WTC11 (cell line): ENCODE measurements at regions not wholly inside any gene's neighbourhood (a gene's known extent, or its start where the extent isn't known, plus 50 kb on each side); places are given as distances from the start of the nearest gene placed in this dataset.

Source experiments
- ATAC-seq: fragments of 200-7000 bp; cut with Tn5 transposase; 2 replicates; pipeline ENCODE4 v1.10.0; 2021; ENCODE audit warnings: mild to moderate bottlenecking, moderate library complexity
- CTCF ChIA-PET: fragments of 300-600 bp; sonication (Branson Sonifier 250); formaldehyde crosslinking; loops from one replicate; lab custom pipeline; 2021; ENCODE audit warnings: antibody characterized with exemption; lab: Charles Lee
- POLR2A ChIA-PET: fragments of 350-600 bp; sonication (Branson Sonifier 250); formaldehyde crosslinking; loops from one replicate; lab custom pipeline; 2021; ENCODE audit warnings: antibody characterized with exemption; lab: Charles Lee
- DNase-seq: peaks from one replicate; pipeline ENCODE4 v3.0.0; 2021; ENCODE audit warnings: low spot score
- H3K27ac Mint-ChIP-seq: 2 replicates; pipeline ENCODE4 v1.8.0; 2021; ENCODE audit warnings: mixed read lengths
- H3K27me3 Mint-ChIP-seq: 2 replicates; pipeline ENCODE4 v1.8.0; 2021; ENCODE audit warnings: low read depth, mild to moderate bottlenecking, moderate library complexity, mixed read lengths
- H3K36me3 Mint-ChIP-seq: 2 replicates; pipeline ENCODE4 v1.8.0; 2021; ENCODE audit warnings: mixed read lengths
- H3K4me1 Mint-ChIP-seq: 2 replicates; pipeline ENCODE4 v1.8.0; 2022; ENCODE audit warnings: mixed read lengths
- H3K4me3 Mint-ChIP-seq: 2 replicates; pipeline ENCODE4 v1.8.0; 2021; ENCODE audit warnings: mild to moderate bottlenecking, moderate library complexity, mixed read lengths
- H3K9me3 Mint-ChIP-seq: 2 replicates; pipeline ENCODE4 v1.8.0; 2021; ENCODE audit warnings: mixed read lengths
- CBFB ChIP-seq: sonication (generic); formaldehyde crosslinking; IDR thresholded peaks from 2 replicates; pipeline ENCODE4 v1.8.1; 2022; ENCODE audit warnings: mild to moderate bottlenecking, low read depth, missing genetic modification reagents
- CTCF ChIP-seq: fragments of 200-600 bp; IDR thresholded peaks from 2 replicates; pipeline ENCODE4 v1.8.0; 2022; ENCODE audit warnings: antibody characterized with exemption
- E2F4 ChIP-seq: sonication (generic); formaldehyde crosslinking; IDR thresholded peaks from 2 replicates; pipeline ENCODE4 v1.8.1; 2022; ENCODE audit warnings: low read depth, mild to moderate bottlenecking, moderate library complexity, missing genetic modification reagents, borderline replicate concordance
- FOXJ3 ChIP-seq: sonication (generic); formaldehyde crosslinking; IDR thresholded peaks from 2 replicates; pipeline ENCODE4 v1.9.0; 2021; ENCODE audit warnings: missing genetic modification reagents, mild to moderate bottlenecking, borderline replicate concordance
- NR1H2 ChIP-seq: sonication (generic); formaldehyde crosslinking; IDR thresholded peaks from 2 replicates; pipeline ENCODE4 v1.9.0; 2021; ENCODE audit warnings: mild to moderate bottlenecking, moderate library complexity, missing genetic modification reagents
- NR2C2 ChIP-seq: sonication (generic); formaldehyde crosslinking; IDR thresholded peaks from 2 replicates; pipeline ENCODE4 v1.8.0; 2022; ENCODE audit warnings: mild to moderate bottlenecking, missing genetic modification reagents
- PREB ChIP-seq: sonication (generic); formaldehyde crosslinking; IDR thresholded peaks from 2 replicates; pipeline ENCODE4 v1.8.1; 2022; ENCODE audit warnings: mild to moderate bottlenecking, missing genetic modification reagents, moderate library complexity, borderline replicate concordance
- PRRX2 ChIP-seq: fragments of 250-450 bp; sonication (Bioruptor Pico); IDR thresholded peaks from 2 replicates; pipeline ENCODE4 v1.8.0; 2021; ENCODE audit warnings: mild to moderate bottlenecking
- SMAD3 ChIP-seq: sonication (generic); formaldehyde crosslinking; IDR thresholded peaks from 2 replicates; pipeline ENCODE4 v1.8.0; 2022; ENCODE audit warnings: missing genetic modification reagents, mild to moderate bottlenecking, borderline replicate concordance
- SOX15 ChIP-seq: fragments of 250-450 bp; sonication (Bioruptor Pico); IDR thresholded peaks from 2 replicates; pipeline ENCODE4 v1.9.0; 2021; ENCODE audit warnings: mild to moderate bottlenecking
- USF2 ChIP-seq: sonication (generic); formaldehyde crosslinking; IDR thresholded peaks from 2 replicates; pipeline ENCODE4 v1.8.1; 2023; ENCODE audit warnings: mild to moderate bottlenecking, missing genetic modification reagents, moderate library complexity
- ZNF219 ChIP-seq: sonication (generic); formaldehyde crosslinking; IDR thresholded peaks from 2 replicates; pipeline ENCODE4 v1.8.0; 2023; ENCODE audit warnings: missing genetic modification reagents, mild to moderate bottlenecking, borderline replicate concordance
- ZNF317 ChIP-seq: sonication (generic); formaldehyde crosslinking; IDR thresholded peaks from 2 replicates; pipeline ENCODE4 v1.8.1; 2023; ENCODE audit warnings: low read depth, mild to moderate bottlenecking, moderate library complexity, missing genetic modification reagents, borderline replicate concordance
- TF ChIP-seq, protein P1 (sequence below): sonication (generic); formaldehyde crosslinking; conservative IDR thresholded peaks from 2 replicates; pipeline ENCODE4 v1.8.1; 2022; ENCODE audit warnings: mild to moderate bottlenecking, missing genetic modification reagents
- TF ChIP-seq, protein P2 (sequence below): sonication (generic); formaldehyde crosslinking; IDR thresholded peaks from 2 replicates; pipeline ENCODE4 v1.8.0; 2023; ENCODE audit warnings: mild to moderate bottlenecking, missing genetic modification reagents
- TF ChIP-seq, protein P3 (sequence below): sonication (generic); formaldehyde crosslinking; IDR thresholded peaks from 2 replicates; pipeline ENCODE4 v1.8.1; 2023; ENCODE audit warnings: mild to moderate bottlenecking, missing genetic modification reagents
- TF ChIP-seq, protein P4 (sequence below): sonication (generic); formaldehyde crosslinking; IDR thresholded peaks from 2 replicates; pipeline ENCODE4 v1.8.0; 2022; ENCODE audit warnings: mild to moderate bottlenecking, missing genetic modification reagents

DNA sequence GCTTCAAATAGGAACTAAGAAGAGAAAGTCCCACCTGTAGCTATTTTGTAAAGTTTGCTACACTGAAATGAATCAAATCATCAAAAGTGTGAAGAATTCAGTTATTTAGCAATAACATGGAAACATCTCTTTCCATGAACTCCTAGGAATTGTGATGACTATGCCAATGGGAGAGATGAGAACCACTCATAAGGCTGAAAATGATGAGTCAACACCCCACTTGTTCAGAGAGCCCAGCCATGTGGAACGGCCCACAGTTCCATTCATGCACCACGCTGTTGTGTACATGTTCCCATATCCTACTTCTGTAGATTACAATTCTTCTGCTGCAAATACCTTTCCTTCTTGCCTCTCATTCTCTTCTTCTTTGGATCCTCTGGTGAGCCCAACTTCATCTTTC lies 645.5 kb upstream of the ID2 start:
- Mint-ChIP-seq H3K27ac (no peak overlapping the region), H3K4me3 (no peak overlapping the region), H3K36me3 (no peaks in the 10 kb centered on the region), H3K9me3 (peaks cover 4% of the 10 kb centered on the region), H3K27me3 (no peaks in the 10 kb centered on the region), H3K4me1 (peaks cover 5% of the 10 kb centered on the region)
- ATAC-seq (no peak), DNase-seq (no peak)
- CTCF ChIA-PET, result no interaction called here
- no peak for TF ChIP-seq USF2
- no peak for TF ChIP-seq ZNF317 (CRISPR knock-in tag)
- no peak for TF ChIP-seq CBFB (CRISPR knock-in tag)
- TF ChIP-seq, protein P1, sequence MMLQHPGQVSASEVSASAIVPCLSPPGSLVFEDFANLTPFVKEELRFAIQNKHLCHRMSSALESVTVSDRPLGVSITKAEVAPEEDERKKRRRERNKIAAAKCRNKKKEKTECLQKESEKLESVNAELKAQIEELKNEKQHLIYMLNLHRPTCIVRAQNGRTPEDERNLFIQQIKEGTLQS (CRISPR knock-in tag), result no peak
- TF ChIP-seq NR2C2 (CRISPR knock-in tag), result no peak
- no peak for TF ChIP-seq NR1H2
- no peak for TF ChIP-seq SOX15
- no peak for TF ChIP-seq PRRX2 (CRISPR knock-in tag)
- no peak for TF ChIP-seq PREB
- no peak for TF ChIP-seq ZNF219
- TF ChIP-seq SMAD3 (CRISPR knock-in tag), result no peak
- no peak for TF ChIP-seq CTCF
- no peak for TF ChIP-seq E2F4 (CRISPR knock-in tag)
- TF ChIP-seq, protein P2, sequence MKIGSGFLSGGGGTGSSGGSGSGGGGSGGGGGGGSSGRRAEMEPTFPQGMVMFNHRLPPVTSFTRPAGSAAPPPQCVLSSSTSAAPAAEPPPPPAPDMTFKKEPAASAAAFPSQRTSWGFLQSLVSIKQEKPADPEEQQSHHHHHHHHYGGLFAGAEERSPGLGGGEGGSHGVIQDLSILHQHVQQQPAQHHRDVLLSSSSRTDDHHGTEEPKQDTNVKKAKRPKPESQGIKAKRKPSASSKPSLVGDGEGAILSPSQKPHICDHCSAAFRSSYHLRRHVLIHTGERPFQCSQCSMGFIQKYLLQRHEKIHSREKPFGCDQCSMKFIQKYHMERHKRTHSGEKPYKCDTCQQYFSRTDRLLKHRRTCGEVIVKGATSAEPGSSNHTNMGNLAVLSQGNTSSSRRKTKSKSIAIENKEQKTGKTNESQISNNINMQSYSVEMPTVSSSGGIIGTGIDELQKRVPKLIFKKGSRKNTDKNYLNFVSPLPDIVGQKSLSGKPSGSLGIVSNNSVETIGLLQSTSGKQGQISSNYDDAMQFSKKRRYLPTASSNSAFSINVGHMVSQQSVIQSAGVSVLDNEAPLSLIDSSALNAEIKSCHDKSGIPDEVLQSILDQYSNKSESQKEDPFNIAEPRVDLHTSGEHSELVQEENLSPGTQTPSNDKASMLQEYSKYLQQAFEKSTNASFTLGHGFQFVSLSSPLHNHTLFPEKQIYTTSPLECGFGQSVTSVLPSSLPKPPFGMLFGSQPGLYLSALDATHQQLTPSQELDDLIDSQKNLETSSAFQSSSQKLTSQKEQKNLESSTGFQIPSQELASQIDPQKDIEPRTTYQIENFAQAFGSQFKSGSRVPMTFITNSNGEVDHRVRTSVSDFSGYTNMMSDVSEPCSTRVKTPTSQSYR (CRISPR knock-in tag), result no peak
- TF ChIP-seq, protein P3, sequence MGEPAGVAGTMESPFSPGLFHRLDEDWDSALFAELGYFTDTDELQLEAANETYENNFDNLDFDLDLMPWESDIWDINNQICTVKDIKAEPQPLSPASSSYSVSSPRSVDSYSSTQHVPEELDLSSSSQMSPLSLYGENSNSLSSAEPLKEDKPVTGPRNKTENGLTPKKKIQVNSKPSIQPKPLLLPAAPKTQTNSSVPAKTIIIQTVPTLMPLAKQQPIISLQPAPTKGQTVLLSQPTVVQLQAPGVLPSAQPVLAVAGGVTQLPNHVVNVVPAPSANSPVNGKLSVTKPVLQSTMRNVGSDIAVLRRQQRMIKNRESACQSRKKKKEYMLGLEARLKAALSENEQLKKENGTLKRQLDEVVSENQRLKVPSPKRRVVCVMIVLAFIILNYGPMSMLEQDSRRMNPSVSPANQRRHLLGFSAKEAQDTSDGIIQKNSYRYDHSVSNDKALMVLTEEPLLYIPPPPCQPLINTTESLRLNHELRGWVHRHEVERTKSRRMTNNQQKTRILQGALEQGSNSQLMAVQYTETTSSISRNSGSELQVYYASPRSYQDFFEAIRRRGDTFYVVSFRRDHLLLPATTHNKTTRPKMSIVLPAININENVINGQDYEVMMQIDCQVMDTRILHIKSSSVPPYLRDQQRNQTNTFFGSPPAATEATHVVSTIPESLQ, result no peak
- TF ChIP-seq FOXJ3, result no peak
- TF ChIP-seq, protein P4, sequence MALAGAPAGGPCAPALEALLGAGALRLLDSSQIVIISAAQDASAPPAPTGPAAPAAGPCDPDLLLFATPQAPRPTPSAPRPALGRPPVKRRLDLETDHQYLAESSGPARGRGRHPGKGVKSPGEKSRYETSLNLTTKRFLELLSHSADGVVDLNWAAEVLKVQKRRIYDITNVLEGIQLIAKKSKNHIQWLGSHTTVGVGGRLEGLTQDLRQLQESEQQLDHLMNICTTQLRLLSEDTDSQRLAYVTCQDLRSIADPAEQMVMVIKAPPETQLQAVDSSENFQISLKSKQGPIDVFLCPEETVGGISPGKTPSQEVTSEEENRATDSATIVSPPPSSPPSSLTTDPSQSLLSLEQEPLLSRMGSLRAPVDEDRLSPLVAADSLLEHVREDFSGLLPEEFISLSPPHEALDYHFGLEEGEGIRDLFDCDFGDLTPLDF (CRISPR knock-in tag), result no peak
- POLR2A ChIA-PET, result no interaction called here
